ENCODE measurements at regions not wholly inside any gene's neighbourhood (a gene's known extent, or its start where the extent isn't known, plus 50 kb on each side); places are given as distances from the start of the nearest gene placed in this dataset.

- TF ChIP-seq CTCF (conservative IDR thresholded peaks at IDR 0.05 in 1 of 2, IDR thresholded peaks at IDR 0.05 in 1 of 2; ENCODE audit: low read depth in 1 of 2, low read length in 2 of 2) (no peak), EZH2 (IDR thresholded peaks at IDR 0.05; ENCODE audit: low read length, missing control alignments) (no peak)
These were observed 376.4 kb upstream of the ZEB2 start for GRCh38 chr2:144896341-144896740.

Measured in fibroblast of lung (primary cell).